GM12875 (cell line): ENCODE measurements at regions not wholly inside any gene's neighbourhood (a gene's known extent, or its start where the extent isn't known, plus 50 kb on each side); places are given as distances from the start of the nearest gene placed in this dataset.

Experiments used
- H3K4me3 ChIP-seq: one replicate; pipeline ENCODE4 v1.5.1; 2011; ENCODE audit warnings: low read depth, low read length, control low read depth
- TF ChIP-seq, protein P1 (sequence below): IDR thresholded peaks from 2 replicates; pipeline ENCODE4 v1.5.1; 2011; ENCODE audit warnings: low read depth, mild to moderate bottlenecking, control low read depth, inconsistent platforms, low read length, moderate library complexity, borderline replicate concordance; ENCODE audit not compliant: insufficient read depth

DNA sequence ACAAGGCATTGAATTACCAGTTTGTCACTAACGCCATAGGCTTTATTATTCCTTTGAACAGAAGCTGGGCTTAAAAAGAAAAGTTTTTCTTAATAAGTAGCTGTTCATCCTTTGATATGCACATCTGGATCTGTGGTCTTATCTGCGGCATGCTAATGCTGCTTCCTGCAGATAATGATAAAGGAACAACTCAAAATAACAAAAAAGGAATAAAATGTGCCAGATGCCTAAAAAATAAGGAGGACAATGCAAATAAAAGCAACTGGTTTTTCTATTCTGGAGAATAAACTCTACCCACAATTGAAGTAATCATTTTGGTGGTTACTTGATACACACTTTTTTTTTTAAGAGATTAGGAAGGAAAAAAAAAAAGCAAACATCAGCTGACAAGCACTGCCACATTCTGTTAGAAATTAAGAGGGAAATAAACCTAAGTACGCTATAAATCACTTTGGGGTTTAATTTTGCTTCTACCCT is 156.8 kb upstream of the SALL4 start:
- H3K4me3 ChIP-seq: no peak overlapping the region
- TF ChIP-seq, protein P1, sequence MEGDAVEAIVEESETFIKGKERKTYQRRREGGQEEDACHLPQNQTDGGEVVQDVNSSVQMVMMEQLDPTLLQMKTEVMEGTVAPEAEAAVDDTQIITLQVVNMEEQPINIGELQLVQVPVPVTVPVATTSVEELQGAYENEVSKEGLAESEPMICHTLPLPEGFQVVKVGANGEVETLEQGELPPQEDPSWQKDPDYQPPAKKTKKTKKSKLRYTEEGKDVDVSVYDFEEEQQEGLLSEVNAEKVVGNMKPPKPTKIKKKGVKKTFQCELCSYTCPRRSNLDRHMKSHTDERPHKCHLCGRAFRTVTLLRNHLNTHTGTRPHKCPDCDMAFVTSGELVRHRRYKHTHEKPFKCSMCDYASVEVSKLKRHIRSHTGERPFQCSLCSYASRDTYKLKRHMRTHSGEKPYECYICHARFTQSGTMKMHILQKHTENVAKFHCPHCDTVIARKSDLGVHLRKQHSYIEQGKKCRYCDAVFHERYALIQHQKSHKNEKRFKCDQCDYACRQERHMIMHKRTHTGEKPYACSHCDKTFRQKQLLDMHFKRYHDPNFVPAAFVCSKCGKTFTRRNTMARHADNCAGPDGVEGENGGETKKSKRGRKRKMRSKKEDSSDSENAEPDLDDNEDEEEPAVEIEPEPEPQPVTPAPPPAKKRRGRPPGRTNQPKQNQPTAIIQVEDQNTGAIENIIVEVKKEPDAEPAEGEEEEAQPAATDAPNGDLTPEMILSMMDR: no peak

DNA sequence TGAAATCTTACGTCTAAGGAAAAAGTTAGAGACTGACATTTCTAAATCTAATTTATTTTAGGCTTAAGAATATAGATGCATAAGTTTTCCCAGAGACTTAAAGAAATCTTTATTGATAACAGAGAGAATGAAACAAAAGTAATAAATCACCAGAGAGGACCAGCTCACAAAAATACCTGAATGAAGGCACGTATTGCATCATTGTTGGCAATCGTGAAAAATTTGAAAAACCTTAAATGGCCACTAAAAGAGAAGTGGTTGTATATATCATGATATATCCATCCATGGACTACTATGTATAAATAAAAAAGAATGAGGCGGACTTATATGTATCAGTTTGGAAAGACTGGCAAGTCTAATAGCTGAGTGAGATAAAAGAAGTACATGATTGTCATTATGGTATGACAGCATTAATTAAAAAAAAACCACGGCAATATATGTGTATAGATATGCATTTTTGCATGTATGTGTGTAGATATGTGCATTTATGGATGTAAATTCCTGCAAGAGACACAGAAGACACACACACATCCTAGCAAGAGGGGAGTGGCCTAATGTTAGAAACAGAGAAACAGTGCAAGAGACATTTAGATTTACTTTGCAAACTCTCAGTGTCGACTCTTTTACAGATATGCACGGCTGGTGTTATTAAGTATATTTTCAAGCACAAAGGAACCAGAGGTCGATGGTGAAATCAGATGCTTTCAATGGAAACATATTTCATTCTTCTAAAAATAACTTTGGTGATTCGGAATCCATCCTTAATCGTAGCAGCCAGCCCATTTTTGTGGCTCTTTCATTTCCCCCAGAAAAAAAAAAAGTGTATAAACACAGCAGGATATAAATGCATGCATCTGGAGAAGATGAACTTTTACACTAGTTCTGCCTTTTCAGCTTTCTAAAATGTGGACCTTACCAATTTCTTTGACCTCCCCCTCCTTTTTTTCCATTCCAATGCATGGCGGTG is 156.1 kb upstream of the SALL4 start:
- TF ChIP-seq, protein P1: no peak
- H3K4me3 ChIP-seq: no peak overlapping the region

DNA sequence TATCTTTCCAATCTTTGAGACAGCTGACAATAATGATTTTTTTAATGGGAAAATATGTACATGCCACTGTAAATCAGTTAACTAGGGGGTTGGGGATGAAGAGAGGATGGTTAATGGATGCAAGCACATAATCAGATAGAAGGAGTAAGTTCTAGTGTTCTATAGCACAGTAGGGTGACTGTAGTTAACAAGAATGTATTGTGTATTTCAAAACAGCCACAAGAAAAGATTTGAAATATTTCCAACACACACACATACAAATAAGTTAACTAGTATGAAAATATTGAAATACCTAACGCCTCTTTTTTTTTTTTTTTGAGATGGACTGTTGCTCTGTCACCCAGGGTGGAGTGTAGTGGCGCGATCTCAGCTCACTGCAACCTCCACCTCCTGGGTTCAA is 153.4 kb upstream of the SALL4 start:
- TF ChIP-seq, protein P1: no peak
- no peak overlapping the region for H3K4me3 ChIP-seq

DNA sequence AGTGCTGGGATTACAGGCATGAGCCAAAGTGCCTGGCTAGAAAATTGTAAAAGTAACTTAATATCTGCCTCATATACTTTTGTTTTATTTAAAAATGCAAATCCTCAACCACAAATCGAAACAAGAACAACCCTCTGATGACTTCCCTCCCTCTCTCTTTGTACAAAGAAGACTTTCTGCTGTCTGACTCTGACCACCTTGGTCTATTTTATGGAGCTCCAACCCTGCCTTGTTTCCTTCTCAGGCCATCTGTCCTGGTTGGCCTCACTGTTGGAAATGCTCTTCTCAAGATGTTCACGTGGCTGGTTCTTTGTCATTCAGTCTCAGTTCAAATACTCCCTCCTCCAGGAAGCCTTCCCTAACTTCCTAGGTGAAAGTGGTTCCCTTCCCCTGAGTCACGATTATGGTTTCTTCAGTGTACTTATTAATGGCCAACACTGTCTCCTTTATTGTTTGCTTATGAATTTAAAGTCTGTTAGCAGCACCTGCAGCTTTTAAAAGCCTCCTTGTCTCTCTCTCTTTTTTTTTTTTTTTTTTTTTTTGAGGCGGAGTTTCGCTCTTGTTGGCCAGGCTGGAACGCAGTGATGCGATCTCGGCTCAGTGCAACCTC is 151.5 kb upstream of the SALL4 start:
- TF ChIP-seq, protein P1: no peak
- H3K4me3 ChIP-seq: no peak overlapping the region

DNA sequence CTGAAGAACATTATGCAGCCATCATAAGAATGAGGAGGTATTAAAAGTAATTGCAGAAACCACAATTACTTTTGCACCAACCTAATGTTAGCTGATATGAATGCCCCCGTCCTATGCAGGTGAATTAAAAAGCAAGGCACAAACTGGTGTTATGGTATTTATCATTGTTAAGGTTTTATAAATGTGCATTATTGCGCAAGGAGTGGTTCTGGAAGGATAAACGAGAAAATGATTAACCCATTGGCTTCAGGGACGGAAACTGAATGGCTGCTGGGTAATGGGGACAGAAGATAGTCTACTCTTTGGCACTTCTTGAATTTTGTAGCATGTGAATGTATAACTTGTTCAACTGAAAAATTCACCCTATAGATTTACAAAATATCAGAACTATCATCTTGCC is 148.6 kb upstream of the SALL4 start:
- TF ChIP-seq, protein P1: no peak
- no peak overlapping the region for H3K4me3 ChIP-seq

DNA sequence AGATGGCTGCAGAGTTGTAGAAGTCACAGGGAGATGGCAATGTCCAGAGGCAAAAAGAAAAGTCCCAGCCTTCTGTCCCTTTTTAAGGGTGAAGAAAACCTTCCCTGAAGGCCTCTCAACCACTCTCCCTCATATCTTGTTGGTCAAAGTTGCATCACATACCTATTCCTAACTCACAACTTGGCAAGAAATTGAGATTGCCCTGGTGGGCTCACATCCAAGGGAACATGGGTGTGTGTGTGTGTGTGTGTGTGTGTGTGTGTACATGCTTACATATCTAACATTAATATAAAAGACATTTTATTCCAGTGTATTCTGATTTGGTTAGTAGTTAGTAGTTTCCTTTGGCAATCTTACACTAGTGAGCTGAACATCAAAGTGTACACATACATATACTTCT is 144.3 kb upstream of the SALL4 start:
- TF ChIP-seq, protein P1: no peak
- H3K4me3 ChIP-seq: no peak overlapping the region
